Hepatic stellate cell (primary cell): ENCODE measurements at regions not wholly inside any gene's neighbourhood (a gene's known extent, or its start where the extent isn't known, plus 50 kb on each side); places are given as distances from the start of the nearest gene placed in this dataset.

ENCODE experiments used
- DNase-seq: peaks from one replicate; pipeline ENCODE4 v3.0.0; 2011; ENCODE audit warnings: low spot score

GRCh38 chr3:152516216-152516615 is 247.5 kb downstream of the MBNL1 start:
- no peak for DNase-seq

DNA sequence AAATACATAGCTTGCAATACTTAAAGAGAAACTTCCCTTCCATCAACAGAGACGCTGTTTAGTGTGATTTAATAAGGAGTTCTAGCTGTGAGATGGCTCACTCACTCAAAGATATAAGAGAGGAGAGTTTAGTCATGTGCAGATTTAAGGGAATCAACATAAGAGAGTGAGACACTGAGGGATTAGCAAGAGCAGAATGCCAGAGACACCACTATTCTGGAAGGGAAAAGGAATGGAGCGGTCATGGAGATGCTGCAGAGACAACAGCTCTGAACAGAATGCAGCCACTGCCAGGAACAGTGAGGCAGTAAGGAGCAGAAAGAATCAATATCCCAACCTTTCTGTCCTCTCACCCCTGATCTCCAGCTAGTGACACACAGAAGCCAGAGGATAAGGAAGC is 248.8 kb downstream of the MBNL1 start:
- no peak for DNase-seq

- no peak for DNase-seq
Observed at GRCh38 chr3:152518346-152518745, 249.6 kb downstream of the MBNL1 start.

DNA sequence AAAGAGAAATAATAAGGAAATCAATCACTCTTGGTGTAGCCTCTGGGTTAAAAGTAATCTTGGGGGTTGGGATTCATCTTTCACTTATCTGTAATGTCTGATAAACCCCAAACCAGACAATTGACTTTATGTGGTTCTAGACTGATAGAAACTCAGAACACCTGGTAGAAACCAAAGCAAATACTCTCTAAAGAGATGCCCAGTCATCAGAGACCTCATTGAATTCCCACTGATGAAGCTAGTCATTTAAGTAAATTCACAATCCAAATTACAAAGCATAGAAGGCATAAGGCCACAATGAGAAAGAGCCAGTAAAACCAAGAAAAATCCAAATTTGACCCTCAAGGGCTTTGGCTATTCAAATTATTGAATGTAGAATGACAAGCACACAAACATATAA is 250.6 kb downstream of the MBNL1 start:
- DNase-seq = no peak

GRCh38 chr3:152522036-152522435 is 253.3 kb downstream of the MBNL1 start:
- no peak for DNase-seq

GRCh38 chr3:152524198-152525140 is 255.7 kb downstream of the MBNL1 start:
- DNase-seq = peak; percentile 6

- DNase-seq = no peak
Observed at GRCh38 chr3:152531717-152532116, 263.0 kb downstream of the MBNL1 start.

DNA sequence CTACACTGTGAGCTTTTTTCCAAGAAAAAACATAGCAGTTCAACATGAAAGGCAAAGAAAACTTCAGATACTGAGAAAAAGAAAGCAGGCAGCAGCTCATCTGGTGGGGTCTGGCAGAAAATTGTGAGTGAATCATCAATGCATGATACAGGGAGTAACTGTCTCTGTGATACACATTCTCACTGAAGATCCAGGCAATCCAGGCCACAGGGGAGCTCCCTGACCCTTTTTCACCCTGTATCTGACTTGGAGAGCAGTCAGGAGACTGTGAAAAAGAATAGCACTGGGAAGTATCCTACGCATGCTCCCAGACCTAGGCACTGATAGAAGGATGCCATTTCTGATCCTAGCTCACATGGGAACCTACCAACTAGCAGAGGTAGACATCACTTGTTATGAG is 269.8 kb downstream of the MBNL1 start:
- no peak for DNase-seq

DNA sequence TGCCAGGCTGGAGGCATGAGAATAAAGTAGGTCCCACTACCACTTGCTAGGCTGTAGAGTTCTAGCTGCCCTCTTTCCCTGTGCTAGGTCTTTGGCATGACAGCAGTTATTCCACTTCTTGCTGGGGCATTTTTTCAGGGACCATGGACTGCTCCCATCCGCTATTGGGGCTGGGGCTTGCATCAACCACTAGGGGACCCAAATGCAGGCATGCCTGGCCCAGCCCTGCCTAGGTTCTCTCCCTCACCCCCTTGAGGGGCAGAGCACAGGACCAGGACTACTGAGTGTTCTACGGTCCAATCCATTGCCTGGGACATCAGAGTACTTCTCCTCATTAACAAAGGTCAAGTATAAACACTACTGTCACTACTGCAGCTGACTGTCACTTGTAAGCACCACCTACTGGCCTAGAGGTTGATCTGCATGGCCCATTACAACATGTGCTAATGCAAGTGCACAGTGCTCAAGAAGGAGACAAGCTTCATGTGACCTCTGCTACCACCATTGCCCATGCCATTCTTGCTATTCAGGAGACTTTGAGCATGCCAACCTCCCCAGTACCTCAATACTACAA is 270.5 kb downstream of the MBNL1 start:
- no peak for DNase-seq

DNA sequence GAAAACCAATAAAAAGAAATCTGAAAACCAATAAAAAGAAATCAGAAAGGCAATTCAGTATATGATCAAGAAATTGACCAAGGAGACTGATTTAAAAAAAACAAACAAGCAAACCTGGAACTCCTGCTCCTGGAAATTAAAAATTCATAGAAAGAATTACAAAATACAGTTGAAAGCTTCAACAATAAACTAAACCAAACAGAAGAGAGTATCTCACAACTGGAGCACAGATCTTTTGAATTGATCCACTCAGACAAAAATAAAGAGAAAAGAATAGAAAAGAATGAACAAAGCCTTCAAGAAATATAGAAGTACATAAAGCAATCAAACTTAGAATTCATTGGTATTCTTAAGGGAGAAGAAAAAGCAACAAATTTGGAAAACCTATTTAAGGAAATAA is 271.4 kb downstream of the MBNL1 start:
- DNase-seq = no peak

DNA sequence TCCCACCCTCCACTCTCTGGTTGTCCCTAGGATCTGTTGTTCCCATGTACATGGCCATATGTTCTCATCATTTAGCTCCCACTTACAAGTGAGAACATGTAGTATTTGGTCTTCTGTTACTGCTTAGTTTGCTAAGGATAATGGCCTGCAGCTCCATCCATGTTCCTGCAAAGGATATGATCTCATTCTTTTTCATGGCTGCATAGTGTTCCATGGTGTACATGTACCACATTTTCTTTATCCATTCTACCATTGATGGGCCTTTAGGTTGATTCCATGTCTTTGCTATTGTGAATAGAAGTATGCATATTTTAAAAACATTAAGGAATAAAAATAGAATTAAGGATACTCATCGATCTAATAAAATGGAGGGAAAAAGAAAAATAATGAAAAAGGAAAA is 278.4 kb downstream of the MBNL1 start:
- DNase-seq = no peak

DNA sequence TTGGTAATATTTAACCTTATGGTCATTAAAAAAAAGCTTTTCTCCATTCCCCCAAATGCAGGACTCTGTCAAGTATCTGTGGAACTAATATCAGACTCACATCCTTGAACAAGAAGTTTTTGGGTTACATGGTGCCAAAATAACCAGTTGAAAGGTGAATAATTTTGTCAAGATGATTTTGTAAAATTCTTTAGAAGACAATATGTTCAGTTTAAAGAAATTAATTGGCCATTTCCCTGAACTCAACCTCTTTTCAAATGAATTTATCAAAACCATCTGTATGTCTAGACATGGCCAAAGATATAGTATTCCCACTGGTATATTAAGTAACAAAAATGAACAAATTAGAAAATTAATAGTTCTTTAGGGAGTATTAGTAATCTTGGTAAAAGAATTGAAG is 280.5 kb downstream of the MBNL1 start:
- no peak for DNase-seq

- no peak for DNase-seq
Observed at GRCh38 chr3:152550284-152550683, 281.6 kb downstream of the MBNL1 start.

DNA sequence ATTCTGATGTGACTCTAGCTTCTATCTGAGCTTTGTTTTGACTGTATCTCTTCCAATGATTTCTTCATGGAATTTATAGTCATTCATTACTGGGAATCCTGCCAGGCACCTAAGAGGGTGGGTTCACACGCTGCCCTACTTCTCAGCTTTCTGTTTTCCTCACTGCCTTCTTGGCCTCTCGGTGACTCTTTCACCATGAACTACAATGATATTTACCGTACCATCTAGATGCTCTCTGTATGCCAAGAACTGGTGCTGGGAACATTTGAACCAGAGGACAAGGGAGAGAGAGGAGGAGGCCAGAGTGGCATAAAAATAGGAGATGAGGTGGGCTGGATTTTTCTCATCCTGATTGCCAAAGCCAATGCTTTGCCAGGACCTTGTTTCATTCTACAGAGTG is 280.0 kb upstream of the P2RY1 start:
- no peak for DNase-seq

GRCh38 chr3:152555666-152556291 is 279.2 kb upstream of the P2RY1 start:
- no peak for DNase-seq

GRCh38 chr3:152556731-152557254 is 278.1 kb upstream of the P2RY1 start:
- DNase-seq = peak; percentile 12

DNA sequence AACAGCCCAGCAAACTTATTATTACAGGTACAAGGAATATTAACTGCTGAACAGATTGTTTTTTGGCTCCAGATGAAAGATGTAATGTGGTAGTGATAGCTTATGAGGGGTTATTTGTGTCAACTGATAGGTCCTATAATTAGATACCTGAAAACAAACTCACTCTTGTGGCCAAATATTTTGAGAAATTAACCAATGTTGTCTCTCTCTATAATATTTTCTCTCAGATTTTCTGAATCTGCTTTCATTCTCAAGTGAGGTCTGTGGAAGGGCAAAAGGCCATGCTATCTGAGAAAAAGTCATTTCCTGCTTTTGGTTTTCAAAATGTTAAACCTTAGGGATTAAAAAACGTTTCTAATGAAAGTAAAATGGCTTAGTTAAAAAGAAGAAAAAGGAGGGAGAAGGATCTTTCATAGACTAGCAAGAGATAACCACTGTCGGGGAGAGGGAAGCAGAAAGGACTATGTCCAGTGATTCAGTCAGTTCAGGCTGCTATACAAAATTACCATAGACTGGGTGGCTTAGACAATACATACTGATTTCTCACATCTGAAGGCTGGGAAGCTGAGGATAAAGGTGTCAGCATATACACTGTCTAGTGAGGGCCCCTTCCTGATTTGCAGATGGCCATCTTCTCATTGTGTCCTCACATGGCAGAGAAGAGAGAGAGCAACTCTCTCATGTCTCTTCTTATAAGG is 277.5 kb upstream of the P2RY1 start:
- DNase-seq = no peak

- no peak for DNase-seq
Observed at GRCh38 chr3:152558386-152558785, 276.5 kb upstream of the P2RY1 start.

DNA sequence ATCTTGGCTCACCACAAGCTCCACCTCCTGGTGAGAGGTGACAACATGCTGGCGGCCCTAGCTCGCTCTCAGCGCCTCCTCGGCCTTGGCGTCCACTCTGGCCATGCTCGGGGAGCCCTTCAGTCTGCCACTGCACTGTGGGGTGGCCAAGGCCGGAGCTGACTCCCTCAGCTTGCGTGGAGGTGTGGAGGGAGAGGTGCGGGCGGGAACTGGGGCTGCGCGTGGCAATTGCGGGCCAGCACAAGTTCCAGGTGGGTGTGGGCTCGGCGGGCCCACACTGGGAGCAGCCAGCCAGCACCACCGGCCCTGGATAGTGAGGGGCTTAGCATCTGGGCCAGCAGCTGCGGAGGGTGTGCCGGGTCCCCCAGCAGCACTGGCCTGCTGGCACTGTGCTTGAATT is 275.7 kb upstream of the P2RY1 start:
- no peak for DNase-seq

- no peak for DNase-seq
Observed at GRCh38 chr3:152564459-152564858, 270.5 kb upstream of the P2RY1 start.

DNA sequence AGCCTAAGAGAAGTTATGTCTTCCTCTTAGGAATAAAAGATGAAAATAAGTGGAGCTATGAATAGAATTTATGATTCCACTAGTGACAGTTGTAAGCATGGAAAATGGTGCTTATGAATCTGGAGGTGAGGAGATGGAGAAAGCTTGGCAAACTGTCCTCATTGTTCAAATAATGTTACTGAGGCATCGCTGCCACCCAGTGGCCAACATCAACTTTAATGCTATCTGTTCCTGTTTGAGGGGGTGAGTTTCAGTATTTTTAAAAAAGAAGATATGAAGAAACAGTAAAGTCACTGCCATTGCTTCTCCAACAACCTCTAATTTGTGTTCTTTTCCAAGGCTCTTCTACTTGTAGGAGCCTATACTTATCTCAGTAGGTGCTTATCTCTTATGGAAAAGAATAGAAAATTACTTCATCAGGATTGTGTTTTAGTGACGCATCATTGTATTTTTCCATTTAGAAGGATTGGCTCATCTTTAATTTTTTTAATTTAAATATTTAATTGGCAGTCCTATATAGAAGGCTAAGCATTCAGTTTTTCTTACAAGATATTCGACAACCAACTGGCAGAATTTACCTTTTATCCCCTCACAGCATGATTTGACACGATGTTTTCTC is 260.4 kb upstream of the P2RY1 start:
- peak; percentile 21 for DNase-seq

DNA sequence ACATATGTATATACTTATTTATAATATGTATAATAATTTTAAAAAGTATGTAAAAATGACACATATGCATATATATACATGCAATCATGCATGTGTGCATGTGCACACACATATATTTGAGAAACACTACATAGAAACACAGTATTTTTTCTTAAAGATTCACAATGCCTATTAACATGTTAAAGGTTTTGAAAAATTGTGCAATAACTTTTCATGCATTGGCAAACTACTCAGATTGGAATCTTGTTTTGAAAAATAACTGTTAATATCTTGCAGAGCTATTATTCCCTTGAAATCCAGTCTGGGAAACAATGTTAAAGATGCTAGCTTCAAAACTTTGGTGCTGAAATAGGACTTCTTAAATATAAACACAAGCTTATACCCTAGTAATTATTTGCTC is 256.2 kb upstream of the P2RY1 start:
- DNase-seq = no peak
